GM12873 (cell line): ENCODE measurements at regions not wholly inside any gene's neighbourhood (a gene's known extent, or its start where the extent isn't known, plus 50 kb on each side); places are given as distances from the start of the nearest gene placed in this dataset.

ENCODE experiments used
- TF ChIP-seq, protein P1 (sequence below): IDR thresholded peaks from 2 replicates; pipeline ENCODE4 v1.5.1; 2012; ENCODE audit warnings: low read depth, mild to moderate bottlenecking, moderate library complexity, low read length, control low read depth; ENCODE audit not compliant: insufficient read depth; ENCODE audit errors: missing control alignments

DNA sequence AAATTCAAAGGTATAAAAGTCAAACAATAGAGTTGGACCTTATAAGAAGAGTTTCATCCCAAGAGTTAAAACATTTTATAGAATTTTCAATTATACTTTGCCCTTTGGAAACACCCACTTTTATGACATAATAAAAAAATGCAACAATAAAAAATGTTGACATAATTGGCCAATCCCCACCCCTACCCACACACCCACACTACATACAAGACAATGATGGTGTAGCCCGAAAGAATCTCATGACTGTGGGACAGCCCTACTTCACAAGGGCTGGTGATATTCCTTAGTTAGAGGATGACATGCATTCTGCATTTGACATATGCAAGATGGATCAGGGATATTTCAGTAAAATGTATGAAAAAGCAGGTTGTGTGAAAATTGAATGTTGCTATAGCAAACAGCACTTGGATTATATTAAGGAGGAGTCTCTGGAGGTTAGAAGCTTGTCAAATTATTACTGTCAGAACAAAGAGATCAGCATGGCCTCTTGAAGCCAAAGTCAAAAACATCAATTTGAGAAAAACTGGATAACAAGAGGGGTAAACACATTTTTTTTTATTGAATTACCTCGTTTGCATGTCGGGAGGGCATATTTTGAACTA, 133.0 kb upstream of the SAMSN1 start:
- TF ChIP-seq, protein P1, sequence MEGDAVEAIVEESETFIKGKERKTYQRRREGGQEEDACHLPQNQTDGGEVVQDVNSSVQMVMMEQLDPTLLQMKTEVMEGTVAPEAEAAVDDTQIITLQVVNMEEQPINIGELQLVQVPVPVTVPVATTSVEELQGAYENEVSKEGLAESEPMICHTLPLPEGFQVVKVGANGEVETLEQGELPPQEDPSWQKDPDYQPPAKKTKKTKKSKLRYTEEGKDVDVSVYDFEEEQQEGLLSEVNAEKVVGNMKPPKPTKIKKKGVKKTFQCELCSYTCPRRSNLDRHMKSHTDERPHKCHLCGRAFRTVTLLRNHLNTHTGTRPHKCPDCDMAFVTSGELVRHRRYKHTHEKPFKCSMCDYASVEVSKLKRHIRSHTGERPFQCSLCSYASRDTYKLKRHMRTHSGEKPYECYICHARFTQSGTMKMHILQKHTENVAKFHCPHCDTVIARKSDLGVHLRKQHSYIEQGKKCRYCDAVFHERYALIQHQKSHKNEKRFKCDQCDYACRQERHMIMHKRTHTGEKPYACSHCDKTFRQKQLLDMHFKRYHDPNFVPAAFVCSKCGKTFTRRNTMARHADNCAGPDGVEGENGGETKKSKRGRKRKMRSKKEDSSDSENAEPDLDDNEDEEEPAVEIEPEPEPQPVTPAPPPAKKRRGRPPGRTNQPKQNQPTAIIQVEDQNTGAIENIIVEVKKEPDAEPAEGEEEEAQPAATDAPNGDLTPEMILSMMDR, result no peak

DNA sequence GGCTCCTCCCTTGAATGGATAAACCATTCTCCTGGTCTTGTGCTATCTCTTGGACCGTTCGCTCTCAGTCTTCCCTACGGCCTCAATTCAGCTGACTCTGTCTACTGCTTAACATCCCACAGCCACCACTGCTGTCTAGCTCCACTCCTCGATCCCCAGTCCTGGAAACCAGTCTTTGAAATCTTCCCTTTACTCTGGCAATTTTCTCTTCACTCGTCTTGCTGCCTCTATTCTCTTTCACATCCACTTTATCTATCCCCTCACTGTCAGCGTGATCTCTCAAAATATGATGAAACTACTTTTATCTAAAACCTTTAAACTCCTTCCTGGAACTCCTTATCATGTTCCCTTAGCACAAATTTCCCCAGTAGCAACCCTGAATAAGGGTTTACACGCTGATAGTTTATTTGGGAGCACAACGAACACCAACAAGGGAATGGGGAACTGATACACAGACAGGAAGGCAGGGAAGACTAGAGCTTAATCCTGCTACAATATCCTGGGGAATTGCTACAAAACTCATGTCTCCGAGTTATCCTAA, 131.6 kb upstream of the SAMSN1 start:
- TF ChIP-seq, protein P1, result no peak

DNA sequence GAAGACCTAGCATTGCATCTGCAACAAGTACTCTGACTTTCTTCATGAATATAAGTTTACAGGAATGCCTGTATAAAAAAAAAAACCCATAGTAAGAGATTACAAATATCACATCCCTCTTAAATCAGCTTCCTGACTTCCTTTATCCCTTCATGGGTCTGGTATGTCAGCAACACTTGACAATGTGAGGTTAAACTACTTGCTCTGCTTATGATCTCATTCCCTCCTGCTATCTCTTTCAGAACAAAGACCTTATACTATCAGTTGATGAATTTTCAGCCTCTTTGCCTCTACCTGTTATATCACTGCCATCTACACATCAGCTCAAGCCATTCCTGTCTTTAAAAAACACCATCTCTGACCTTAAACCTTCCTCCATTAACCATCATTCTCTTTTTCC, 130.9 kb upstream of the SAMSN1 start:
- TF ChIP-seq, protein P1, result no peak

DNA sequence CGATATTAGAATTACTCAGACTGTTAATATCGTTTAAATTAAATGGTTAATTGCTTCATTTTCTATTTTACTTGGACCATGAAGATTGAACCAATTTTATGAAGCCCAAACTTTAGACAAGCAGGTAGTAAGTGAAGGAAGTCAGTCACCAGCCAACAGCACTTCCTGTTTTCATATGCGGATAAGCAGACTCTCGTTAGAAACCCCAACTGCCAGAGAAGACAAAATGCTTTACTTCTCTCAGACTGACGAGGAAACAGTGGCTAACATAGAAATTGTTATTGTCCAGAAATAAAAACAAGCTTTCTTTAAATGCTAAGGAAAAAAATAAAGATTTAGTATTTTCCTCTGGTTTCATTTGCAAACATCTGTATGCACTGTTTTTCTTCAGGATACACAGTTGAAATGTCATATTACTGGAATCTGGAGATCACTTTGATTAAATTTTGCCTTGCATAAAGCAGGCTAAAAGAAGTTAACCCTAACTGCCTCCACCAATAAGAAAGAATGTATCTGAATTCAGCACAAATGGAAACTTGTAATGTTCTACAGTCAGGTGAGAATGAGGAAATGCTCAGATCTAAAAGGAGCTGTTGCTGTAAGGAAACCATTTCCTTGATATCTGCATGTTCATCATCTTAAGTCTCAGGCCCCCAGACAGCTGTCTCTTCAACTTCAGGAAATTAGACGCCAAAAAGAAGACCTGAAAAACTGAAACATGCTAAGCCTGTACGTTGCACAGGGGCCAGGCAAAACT, 129.8 kb upstream of the SAMSN1 start:
- TF ChIP-seq, protein P1, result no peak

DNA sequence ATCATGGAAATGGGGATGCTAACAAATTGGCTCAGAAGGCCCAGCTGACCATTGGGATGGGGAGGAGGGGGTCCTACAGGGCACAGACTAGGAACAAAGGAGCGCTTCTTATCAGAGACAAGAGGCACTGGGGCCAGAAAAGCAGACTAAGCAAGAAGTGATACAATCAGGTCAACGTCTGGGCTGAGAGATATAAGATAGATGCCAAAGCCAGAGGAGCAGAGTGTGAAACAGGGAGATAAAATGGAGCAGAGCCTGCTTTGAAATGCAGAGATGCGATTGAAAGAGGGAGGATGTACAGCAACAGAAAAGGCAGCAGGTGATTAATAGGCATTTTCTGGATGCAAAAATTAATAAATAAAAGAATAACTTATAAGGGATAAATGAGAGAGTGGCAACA, 127.5 kb upstream of the SAMSN1 start:
- TF ChIP-seq, protein P1, result no peak

DNA sequence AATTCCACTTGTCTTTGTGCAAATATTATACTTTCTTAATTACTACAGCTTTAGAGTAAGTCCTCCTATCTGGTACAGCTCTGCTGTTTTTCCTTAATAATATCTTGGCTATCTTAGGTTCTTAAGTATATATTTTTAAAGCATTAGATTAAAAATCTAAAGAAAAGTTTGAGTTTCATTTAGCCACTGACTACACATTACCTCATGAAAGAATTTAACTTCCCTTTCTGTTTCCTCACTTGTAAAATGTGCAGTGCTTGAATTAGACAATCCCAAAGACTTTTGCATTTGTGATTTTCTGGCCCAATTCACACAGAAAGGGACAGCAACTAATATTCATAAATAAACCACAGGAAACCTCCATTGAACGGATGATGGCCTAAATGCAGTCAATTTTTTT, 126.4 kb upstream of the SAMSN1 start:
- TF ChIP-seq, protein P1, result no peak

DNA sequence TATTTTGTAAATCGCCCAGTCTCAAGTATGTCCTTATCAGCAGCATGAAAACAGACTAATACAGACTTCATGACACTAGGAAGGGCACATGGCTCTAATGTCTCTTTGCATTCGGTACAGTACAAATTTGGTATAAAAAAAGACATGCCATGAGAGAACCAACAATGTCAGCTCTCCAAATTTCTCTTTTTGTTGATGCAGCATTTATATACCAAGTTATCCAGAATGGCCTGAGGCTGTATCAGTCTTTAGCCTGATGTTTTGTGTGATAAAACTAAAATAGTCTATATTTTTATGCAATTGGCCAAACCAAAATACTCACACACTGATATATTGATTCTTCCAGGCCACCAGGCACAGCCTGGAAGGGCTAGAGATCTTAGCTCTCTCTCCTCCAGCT, 124.3 kb upstream of the SAMSN1 start:
- TF ChIP-seq, protein P1, result no peak
